ENCODE measurements at regions not wholly inside any gene's neighbourhood (a gene's known extent, or its start where the extent isn't known, plus 50 kb on each side); places are given as distances from the start of the nearest gene placed in this dataset.

- H3K9me3 ChIP-seq (ENCODE audit: insufficient read depth, low read depth, low read length) = 0 out of 2 replicates have a peak, but pooled peaks cover 3% of the 10 kb centered on the region
These were observed 972.8 kb upstream of the ZNF722 start for GRCh38 chr7:63025815-63026214.

GRCh38 chr7:63027075-63027474 is 971.6 kb upstream of the ZNF722 start:
- Histone ChIP-seq H3K4me2 (ENCODE audit: low read depth, low read length, poor library complexity, severe bottlenecking) (no peak overlapping the region), H3K4me3 (ENCODE audit: low read length, poor library complexity, severe bottlenecking) (no peak overlapping the region), H4K20me1 (ENCODE audit: insufficient read depth, low read length, poor library complexity, severe bottlenecking) (no peaks in the 10 kb centered on the region), H3K9me3 (ENCODE audit: insufficient read depth, low read depth, low read length) (peaks cover 8% of the 10 kb centered on the region; the same call in 1 of the 2 replicates), H2AFZ (ENCODE audit: low read length) (no peak overlapping the region), H3K4me1 (ENCODE audit: insufficient read depth, low read length, poor library complexity, severe bottlenecking) (no peaks in the 10 kb centered on the region), H3F3A (ENCODE audit: low read depth) (no peaks in the 10 kb centered on the region), H3K79me2 (ENCODE audit: insufficient read depth, low read length) (no peaks in the 10 kb centered on the region), H3K27me3 (ENCODE audit: insufficient read depth, low read length, poor library complexity, severe bottlenecking) (no peaks in the 10 kb centered on the region), H3K36me3 (ENCODE audit: insufficient read depth, low read length) (no peaks in the 10 kb centered on the region), H3K9ac (ENCODE audit: low read depth, low read length, poor library complexity, severe bottlenecking) (no peak overlapping the region), H3K9me2 (replicated peaks; ENCODE audit: low read depth, low read length) (no peaks in the 10 kb centered on the region)
- TF ChIP-seq EZH2phosphoT487 (IDR thresholded peaks at IDR 0.05; ENCODE audit: borderline replicate concordance) (no peak), CTCF (conservative IDR thresholded peaks at IDR 0.05; ENCODE audit: low read length) (no peak)

More at GRCh38 chr7:63025815-63026214, 972.8 kb upstream of the ZNF722 start:
- Histone ChIP-seq H4K20me1 (ENCODE audit: insufficient read depth, low read length, poor library complexity, severe bottlenecking) (no peaks in the 10 kb centered on the region), H3K27me3 (ENCODE audit: insufficient read depth, low read length, poor library complexity, severe bottlenecking) (no peaks in the 10 kb centered on the region), H3K4me2 (ENCODE audit: low read depth, low read length, poor library complexity, severe bottlenecking) (no peak overlapping the region), H3F3A (ENCODE audit: low read depth) (no peaks in the 10 kb centered on the region), H3K4me1 (ENCODE audit: insufficient read depth, low read length, poor library complexity, severe bottlenecking) (no peaks in the 10 kb centered on the region), H3K9ac (ENCODE audit: low read depth, low read length, poor library complexity, severe bottlenecking) (no peak overlapping the region), H2AFZ (ENCODE audit: low read length) (no peak overlapping the region), H3K9me2 (replicated peaks; ENCODE audit: low read depth, low read length) (no peaks in the 10 kb centered on the region), H3K36me3 (ENCODE audit: insufficient read depth, low read length) (no peaks in the 10 kb centered on the region), H3K79me2 (ENCODE audit: insufficient read depth, low read length) (no peaks in the 10 kb centered on the region), H3K4me3 (ENCODE audit: low read length, poor library complexity, severe bottlenecking) (no peak overlapping the region)
- TF ChIP-seq EZH2phosphoT487 (IDR thresholded peaks at IDR 0.05; ENCODE audit: borderline replicate concordance) (no peak), CTCF (conservative IDR thresholded peaks at IDR 0.05; ENCODE audit: low read length) (no peak)

GRCh38 chr7:63028376-63029206 is 970.1 kb upstream of the ZNF722 start:
- peaks cover 8% of the 10 kb centered on the region; the same call in 1 of the 2 replicates for H3K9me3 ChIP-seq (ENCODE audit: insufficient read depth, low read depth, low read length)
- no peaks in the 10 kb centered on the region for H3K36me3 ChIP-seq (ENCODE audit: insufficient read depth, low read length)
- no peak for TF ChIP-seq CTCF (conservative IDR thresholded peaks at IDR 0.05; ENCODE audit: low read length)
- no peak for TF ChIP-seq EZH2phosphoT487 (IDR thresholded peaks at IDR 0.05; ENCODE audit: borderline replicate concordance)

More at GRCh38 chr7:63028376-63029206, 970.1 kb upstream of the ZNF722 start:
- H3K9me2 ChIP-seq (replicated peaks; ENCODE audit: low read depth, low read length) = no peaks in the 10 kb centered on the region
- H4K20me1 ChIP-seq (ENCODE audit: insufficient read depth, low read length, poor library complexity, severe bottlenecking) = no peaks in the 10 kb centered on the region
- no peak overlapping the region for H3K4me3 ChIP-seq (ENCODE audit: low read length, poor library complexity, severe bottlenecking)
- no peak overlapping the region for H3K4me2 ChIP-seq (ENCODE audit: low read depth, low read length, poor library complexity, severe bottlenecking)
- no peaks in the 10 kb centered on the region for H3K79me2 ChIP-seq (ENCODE audit: insufficient read depth, low read length)
- no peak overlapping the region for H2AFZ ChIP-seq (ENCODE audit: low read length)
- H3K27me3 ChIP-seq (ENCODE audit: insufficient read depth, low read length, poor library complexity, severe bottlenecking) = no peaks in the 10 kb centered on the region
- no peaks in the 10 kb centered on the region for H3F3A ChIP-seq (ENCODE audit: low read depth)
- no peaks in the 10 kb centered on the region for H3K4me1 ChIP-seq (ENCODE audit: insufficient read depth, low read length, poor library complexity, severe bottlenecking)
- no peak overlapping the region for H3K9ac ChIP-seq (ENCODE audit: low read depth, low read length, poor library complexity, severe bottlenecking)

All from Loucy (cell line).